HAP-1 (cell line): ENCODE measurements at regions not wholly inside any gene's neighbourhood (a gene's known extent, or its start where the extent isn't known, plus 50 kb on each side); places are given as distances from the start of the nearest gene placed in this dataset.

ENCODE experiments used
- DNase-seq, 2 experiments: peaks; one replicate each; pipeline ENCODE4 v3.0.0-alpha.2; 2016 to 2020; ENCODE audit warnings: low spot score in 2 of 2
- H3K27me3 ChIP-seq: fragments of 250-450 bp; sonication (Bioruptor Pico); 2 replicates; pipeline ENCODE4 v1.5.1; 2020; ENCODE audit warnings: low read depth, mild to moderate bottlenecking, moderate library complexity
- H3K36me3 ChIP-seq: fragments of 250-450 bp; sonication (Bioruptor Pico); replicated peaks from 2 replicates; pipeline ENCODE4 v1.5.1; 2020; ENCODE audit warnings: mild to moderate bottlenecking
- H3K4me1 ChIP-seq: fragments of 250-450 bp; sonication (Bioruptor Pico); 2 replicates; pipeline ENCODE4 v1.5.1; 2020; ENCODE audit warnings: mild to moderate bottlenecking
- H3K4me3 ChIP-seq: fragments of 250-450 bp; sonication (Bioruptor Pico); 2 replicates; pipeline ENCODE4 v1.5.1; 2020; ENCODE audit warnings: mild to moderate bottlenecking, moderate library complexity
- H3K9me3 ChIP-seq: fragments of 250-450 bp; sonication (Bioruptor Pico); 2 replicates; pipeline ENCODE4 v1.5.1; 2020; ENCODE audit warnings: mild to moderate bottlenecking, moderate library complexity
- in situ Hi-C: fragments of 300-500 bp; cut with MboI; formaldehyde crosslinking; loops from 3 replicates; pipeline ENCODE4 v1.14.3; 2020; ENCODE audit warnings: low sequenced_read_pairs, inconsistent platforms, mixed read lengths

- in situ Hi-C loops: no loop called here
Observed at GRCh38 chr2:18214936-18215335, 336.5 kb downstream of the KCNS3 start.

GRCh38 chr2:18213986-18214385, 335.5 kb downstream of the KCNS3 start:
- H3K9me3 ChIP-seq: no peaks in the 10 kb centered on the region
- no peak for DNase-seq
- H3K36me3 ChIP-seq: no peaks in the 10 kb centered on the region
- H3K4me1 ChIP-seq: peaks cover 29% of the 10 kb centered on the region
- H3K27me3 ChIP-seq: no peaks in the 10 kb centered on the region
- in situ Hi-C loops: no loop called here
- H3K4me3 ChIP-seq: no peak overlapping the region

More at GRCh38 chr2:18214936-18215335, 336.5 kb downstream of the KCNS3 start:
- H3K27me3 ChIP-seq: no peaks in the 10 kb centered on the region; the same call in 1 of the 2 replicates
- peaks cover 19% of the 10 kb centered on the region for H3K4me1 ChIP-seq
- no peaks in the 10 kb centered on the region for H3K36me3 ChIP-seq
- no peak overlapping the region for H3K4me3 ChIP-seq
- H3K9me3 ChIP-seq: no peaks in the 10 kb centered on the region
- no peak for DNase-seq

GRCh38 chr2:18209934-18210639, 331.6 kb downstream of the KCNS3 start:
- Histone ChIP-seq H3K9me3 (no peaks in the 10 kb centered on the region), H3K36me3 (no peaks in the 10 kb centered on the region), H3K4me1 (peaks cover 32% of the 10 kb centered on the region), H3K4me3 (no peak overlapping the region), H3K27me3 (no peaks in the 10 kb centered on the region)
- in situ Hi-C loops: no loop called here
- DNase-seq: peak; percentile 72 to 99

- Histone ChIP-seq H3K4me1 (peaks cover 32% of the 10 kb centered on the region), H3K9me3 (no peaks in the 10 kb centered on the region), H3K36me3 (no peaks in the 10 kb centered on the region), H3K27me3 (no peaks in the 10 kb centered on the region), H3K4me3 (no peak overlapping the region)
- no peak for DNase-seq
- in situ Hi-C loops: no loop called here
Observed at GRCh38 chr2:18208956-18209355, 330.5 kb downstream of the KCNS3 start.

GRCh38 chr2:18200771-18201170, 322.3 kb downstream of the KCNS3 start:
- Histone ChIP-seq H3K4me1 (peaks cover 27% of the 10 kb centered on the region), H3K4me3 (no peak overlapping the region), H3K27me3 (no peaks in the 10 kb centered on the region), H3K36me3 (no peaks in the 10 kb centered on the region), H3K9me3 (peaks cover 3% of the 10 kb centered on the region; the same call in 1 of the 2 replicates)
- in situ Hi-C loops: no loop called here
- DNase-seq: no peak

GRCh38 chr2:18198677-18199076, 320.2 kb downstream of the KCNS3 start:
- DNase-seq: no peak
- Histone ChIP-seq H3K9me3 (peaks cover 3% of the 10 kb centered on the region; the same call in 1 of the 2 replicates), H3K4me1 (peaks cover 30% of the 10 kb centered on the region), H3K4me3 (no peak overlapping the region), H3K27me3 (no peaks in the 10 kb centered on the region), H3K36me3 (no peaks in the 10 kb centered on the region)
- in situ Hi-C loops: loop anchor here (25.0 kb wide), 1 partner anchor 164 kb away; no protein-coding TSS in a partner anchor

GRCh38 chr2:18194161-18194560, 315.7 kb downstream of the KCNS3 start:
- H3K36me3 ChIP-seq: no peaks in the 10 kb centered on the region
- in situ Hi-C loops: loop anchor here (25.0 kb wide), 1 partner anchor 168 kb away; no protein-coding TSS in a partner anchor
- no peaks in the 10 kb centered on the region for H3K27me3 ChIP-seq
- H3K9me3 ChIP-seq: no peaks in the 10 kb centered on the region
- H3K4me3 ChIP-seq: no peak overlapping the region
- no peak for DNase-seq
- peaks cover 22% of the 10 kb centered on the region for H3K4me1 ChIP-seq

GRCh38 chr2:18186816-18187613, 308.5 kb downstream of the KCNS3 start:
- Histone ChIP-seq H3K4me1 (no peaks in the 10 kb centered on the region), H3K4me3 (no peak overlapping the region), H3K9me3 (no peaks in the 10 kb centered on the region), H3K36me3 (no peaks in the 10 kb centered on the region), H3K27me3 (no peaks in the 10 kb centered on the region)
- DNase-seq: no peak
- in situ Hi-C loops: loop anchor here (25.0 kb wide), 1 partner anchor 175 kb away; no protein-coding TSS in a partner anchor

- Histone ChIP-seq H3K4me1 (peaks cover 4% of the 10 kb centered on the region), H3K9me3 (no peaks in the 10 kb centered on the region), H3K36me3 (no peaks in the 10 kb centered on the region), H3K27me3 (no peaks in the 10 kb centered on the region), H3K4me3 (no peak overlapping the region)
- in situ Hi-C loops: loop anchor here (25.0 kb wide), 1 partner anchor 179 kb away; no protein-coding TSS in a partner anchor
- DNase-seq: no peak
Observed at GRCh38 chr2:18182861-18183260, 304.4 kb downstream of the KCNS3 start.

GRCh38 chr2:18180912-18181311, 302.4 kb downstream of the KCNS3 start:
- Histone ChIP-seq H3K9me3 (no peaks in the 10 kb centered on the region), H3K4me1 (peaks cover 4% of the 10 kb centered on the region), H3K36me3 (no peaks in the 10 kb centered on the region), H3K27me3 (no peaks in the 10 kb centered on the region), H3K4me3 (no peak overlapping the region)
- no peak for DNase-seq
- in situ Hi-C loops: loop anchor here (25.0 kb wide), 1 partner anchor 181 kb away; no protein-coding TSS in a partner anchor

- Histone ChIP-seq H3K4me3 (no peak overlapping the region), H3K27me3 (no peaks in the 10 kb centered on the region), H3K36me3 (no peaks in the 10 kb centered on the region), H3K4me1 (peaks cover 4% of the 10 kb centered on the region), H3K9me3 (no peaks in the 10 kb centered on the region)
- in situ Hi-C loops: loop anchor here (25.0 kb wide), 1 partner anchor 182 kb away; no protein-coding TSS in a partner anchor
- DNase-seq: no peak
Observed at GRCh38 chr2:18180031-18180610, 301.7 kb downstream of the KCNS3 start.

GRCh38 chr2:18178736-18179349, 300.4 kb downstream of the KCNS3 start:
- Histone ChIP-seq H3K4me1 (peaks cover 4% of the 10 kb centered on the region), H3K4me3 (no peak overlapping the region), H3K27me3 (no peaks in the 10 kb centered on the region), H3K9me3 (no peaks in the 10 kb centered on the region), H3K36me3 (no peaks in the 10 kb centered on the region)
- in situ Hi-C loops: loop anchor here (25.0 kb wide), 1 partner anchor 183 kb away; no protein-coding TSS in a partner anchor
- peak; percentile 53 to 78 for DNase-seq

GRCh38 chr2:18176679-18177215, 298.3 kb downstream of the KCNS3 start:
- DNase-seq: no peak
- no peaks in the 10 kb centered on the region for H3K9me3 ChIP-seq
- in situ Hi-C loops: loop anchor here (25.0 kb wide), 1 partner anchor 186 kb away; no protein-coding TSS in a partner anchor
- no peaks in the 10 kb centered on the region for H3K27me3 ChIP-seq
- H3K4me3 ChIP-seq: no peak overlapping the region
- H3K36me3 ChIP-seq: no peaks in the 10 kb centered on the region
- H3K4me1 ChIP-seq: peaks cover 4% of the 10 kb centered on the region
